CD8-positive, alpha-beta memory T cell (primary cell): ENCODE measurements at regions not wholly inside any gene's neighbourhood (a gene's known extent, or its start where the extent isn't known, plus 50 kb on each side); places are given as distances from the start of the nearest gene placed in this dataset.

Experiments
- CTCF ChIA-PET: fragments of 350-600 bp; sonication (Branson Sonifier 250); formaldehyde crosslinking; loops from one replicate; lab custom pipeline; 2021; ENCODE audit warnings: antibody characterized with exemption; lab: Charles Lee
- POLR2A ChIA-PET: fragments of 350-600 bp; sonication (Branson Sonifier 250); formaldehyde crosslinking; loops from one replicate; lab custom pipeline; 2021; ENCODE audit warnings: antibody characterized with exemption; lab: Charles Lee
- DNase-seq, 5 donors: peaks; one replicate each; pipeline versions ENCODE4 v3.0.0 to v3.0.0-alpha.2; 2020 to 2022; ENCODE audit warnings: mixed read lengths in 1 of 5
- H3K27ac ChIP-seq: one replicate; pipeline ENCODE4 v1.7.0; 2013; ENCODE audit warnings: low read depth, mild to moderate bottlenecking, low read length, moderate library complexity
- H3K27me3 ChIP-seq: 2 replicates; pipeline ENCODE4 v1.7.0; 2013; ENCODE audit warnings: low read length, mild to moderate bottlenecking; ENCODE audit not compliant: insufficient read depth, poor library complexity, severe bottlenecking
- H3K36me3 ChIP-seq: 2 replicates; pipeline ENCODE4 v1.7.0; 2013; ENCODE audit warnings: mild to moderate bottlenecking, low read length, moderate library complexity; ENCODE audit not compliant: insufficient read depth
- H3K4me1 ChIP-seq: 2 replicates; pipeline ENCODE4 v1.7.0; 2013; ENCODE audit warnings: mild to moderate bottlenecking, low read length, moderate library complexity; ENCODE audit not compliant: insufficient read depth
- H3K4me3 ChIP-seq: 2 replicates; pipeline ENCODE4 v1.7.0; 2013; ENCODE audit warnings: mild to moderate bottlenecking, low read length
- H3K9me3 ChIP-seq: 2 replicates; pipeline ENCODE4 v1.7.0; 2013; ENCODE audit warnings: mild to moderate bottlenecking, low read length
- H3K27ac Mint-ChIP-seq, 8 donors: one replicate each; pipeline ENCODE4 v1.8.0; 2020 to 2021; ENCODE audit warnings: mixed read lengths in 8 of 8, mild to moderate bottlenecking in 6 of 8, inconsistent platforms in 3 of 8, moderate library complexity in 3 of 8
- H3K27me3 Mint-ChIP-seq, 2 donors: one replicate each; pipeline ENCODE4 v1.8.0; 2020 to 2021; ENCODE audit warnings: mixed read lengths in 2 of 2, mild to moderate bottlenecking in 1 of 2, moderate library complexity in 1 of 2
- H3K36me3 Mint-ChIP-seq, 3 donors: one replicate each; pipeline ENCODE4 v1.8.0; 2020 to 2021; ENCODE audit warnings: mixed read lengths in 3 of 3, inconsistent platforms in 1 of 3, mild to moderate bottlenecking in 1 of 3
- H3K4me1 Mint-ChIP-seq, 3 donors: one replicate each; pipeline ENCODE4 v1.8.0; 2020 to 2021; ENCODE audit warnings: mixed read lengths in 3 of 3, inconsistent platforms in 1 of 3, mild to moderate bottlenecking in 1 of 3
- H3K4me3 Mint-ChIP-seq, 7 donors: one replicate each; pipeline ENCODE4 v1.8.0; 2020 to 2021; ENCODE audit warnings: mixed read lengths in 7 of 7, mild to moderate bottlenecking in 6 of 7, moderate library complexity in 4 of 7, inconsistent platforms in 2 of 7
- H3K9me3 Mint-ChIP-seq, 5 donors: one replicate each; pipeline ENCODE4 v1.8.0; 2020 to 2022; ENCODE audit warnings: mixed read lengths in 5 of 5, mild to moderate bottlenecking in 3 of 5, moderate library complexity in 2 of 5, inconsistent platforms in 1 of 5

- H3K27ac ChIP-seq: no peak overlapping the region
- H3K27me3 Mint-ChIP-seq: peaks cover 12% of the 10 kb centered on the region in 2 donors
- H3K9me3 Mint-ChIP-seq: no peaks in the 10 kb centered on the region
- no peaks in the 10 kb centered on the region for H3K4me1 Mint-ChIP-seq
- H3K27me3 ChIP-seq: peaks cover 4% of the 10 kb centered on the region
- ChIA-PET CTCF (no interaction called here), POLR2A (no interaction called here)
- H3K4me3 ChIP-seq: no peak overlapping the region
- peak overlapping the region in 1 of 8 donors; percentile 60 for H3K27ac Mint-ChIP-seq
- no peaks in the 10 kb centered on the region for H3K9me3 ChIP-seq
- no peak for DNase-seq
- H3K4me3 Mint-ChIP-seq: no peak overlapping the region
- H3K36me3 Mint-ChIP-seq: no peaks in the 10 kb centered on the region
- no peaks in the 10 kb centered on the region for H3K36me3 ChIP-seq
- no peaks in the 10 kb centered on the region for H3K4me1 ChIP-seq
Observed at GRCh38 chr9:134276453-134277245, 49.6 kb upstream of the RXRA start.
